Activated CD4-positive, alpha-beta T cell treated with anti-CD3 and anti-CD28 coated beads, Interleukin-2, Interleukin-4, amounts not matched to agents 100 ng/mL and 50 ng/mL, durations not matched to agents 16 hours and 8 hours (primary cell): ENCODE measurements at regions not wholly inside any gene's neighbourhood (a gene's known extent, or its start where the extent isn't known, plus 50 kb on each side); places are given as distances from the start of the nearest gene placed in this dataset.
"Not testable (repeated sequence)": the region's sequence is repeated elsewhere in the genome, so short reads cannot be mapped to it uniquely, and the experiment has no call there.

ENCODE experiments used
- DNase-seq: peaks from one replicate; pipeline ENCODE4 v3.0.0-alpha.2; 2020; ENCODE audit warnings: low spot score

- no peak for DNase-seq
These were observed 51.7 kb upstream of the MYO10 start for GRCh38 chr5:16987776-16988175.

DNA sequence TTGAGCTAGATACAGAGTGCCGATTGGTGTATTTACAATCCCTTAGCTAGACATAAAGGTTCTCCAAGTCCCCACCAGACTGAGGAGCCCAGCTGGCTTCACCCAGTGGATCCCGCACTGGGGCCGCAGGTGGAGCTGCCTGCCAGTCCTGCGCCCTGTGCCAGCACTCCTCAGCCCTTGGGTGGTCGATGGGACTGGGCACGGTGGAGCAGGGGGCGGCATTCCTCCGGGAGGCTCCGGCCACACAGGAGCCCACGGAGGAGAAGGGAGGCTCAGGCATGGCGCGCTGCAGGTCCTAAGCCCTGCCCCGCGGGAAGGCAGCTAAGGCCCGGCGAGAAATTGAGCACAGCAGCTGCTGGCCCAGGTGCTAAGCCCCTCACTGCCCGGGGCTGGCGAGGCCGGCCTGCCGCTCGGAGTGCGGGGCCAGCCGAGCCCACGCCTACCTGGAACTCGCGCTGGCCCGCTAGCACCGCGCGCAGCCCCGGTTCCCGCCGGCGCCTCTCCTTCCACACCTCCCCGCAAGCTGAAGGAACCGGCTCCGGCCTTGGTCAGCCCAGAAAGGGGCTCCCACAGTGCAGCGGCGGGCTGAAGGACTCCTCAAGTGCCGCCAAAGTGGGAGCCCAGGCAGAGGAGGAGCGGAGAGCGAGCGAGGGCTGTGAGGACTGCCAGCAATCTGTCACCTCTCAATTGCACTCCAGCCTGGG is 54.9 kb upstream of the MYO10 start:
- DNase-seq = not testable (repeated sequence)

GRCh38 chr5:16992006-16992405 is 55.9 kb upstream of the MYO10 start:
- no peak for DNase-seq

DNA sequence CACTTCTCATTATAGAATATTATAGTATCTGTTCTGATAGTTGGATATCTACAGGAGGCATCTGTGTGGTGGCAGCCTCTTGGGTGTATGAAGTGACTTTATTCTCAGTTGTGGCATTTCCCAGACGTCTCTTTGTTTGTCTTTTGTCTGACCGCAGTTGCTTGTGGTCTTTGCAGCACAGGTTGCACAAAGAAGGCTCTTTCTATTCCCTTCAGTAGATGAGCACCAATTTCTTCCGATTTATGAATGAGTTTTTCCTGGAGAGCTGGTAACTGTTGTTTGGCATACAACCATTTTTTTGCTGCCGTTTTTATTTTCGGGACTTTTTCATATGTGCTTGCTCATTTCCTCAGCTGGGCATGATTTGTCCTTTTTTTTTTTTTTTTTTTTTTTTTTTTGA is 56.4 kb upstream of the MYO10 start:
- peak; percentile 3 for DNase-seq

- DNase-seq = no peak
These were observed 58.5 kb upstream of the MYO10 start for GRCh38 chr5:16994565-16994964.

DNA sequence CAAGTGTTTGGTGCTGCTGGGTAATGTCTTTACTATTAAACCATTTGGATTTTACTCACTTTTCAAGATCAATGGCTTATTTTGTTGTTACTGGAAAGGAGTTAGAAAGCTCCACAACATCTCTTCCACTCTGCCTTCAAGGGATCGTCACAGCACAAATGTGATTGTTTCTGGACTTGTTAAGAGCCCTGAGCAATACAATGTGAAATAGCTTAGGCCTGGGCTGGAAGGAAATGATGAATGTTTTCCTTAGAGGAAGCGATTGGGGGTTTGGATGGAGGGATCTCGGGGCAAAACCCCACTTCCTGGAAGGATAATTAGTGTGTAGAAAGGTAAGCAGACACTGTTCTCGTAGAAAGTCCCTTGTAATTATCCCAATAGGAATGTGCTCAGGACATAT is 59.3 kb upstream of the MYO10 start:
- DNase-seq = no peak

GRCh38 chr5:17000291-17000939 is 64.3 kb upstream of the MYO10 start:
- no peak for DNase-seq

- no peak for DNase-seq
These were observed 65.3 kb upstream of the MYO10 start for GRCh38 chr5:17001428-17001827.

DNA sequence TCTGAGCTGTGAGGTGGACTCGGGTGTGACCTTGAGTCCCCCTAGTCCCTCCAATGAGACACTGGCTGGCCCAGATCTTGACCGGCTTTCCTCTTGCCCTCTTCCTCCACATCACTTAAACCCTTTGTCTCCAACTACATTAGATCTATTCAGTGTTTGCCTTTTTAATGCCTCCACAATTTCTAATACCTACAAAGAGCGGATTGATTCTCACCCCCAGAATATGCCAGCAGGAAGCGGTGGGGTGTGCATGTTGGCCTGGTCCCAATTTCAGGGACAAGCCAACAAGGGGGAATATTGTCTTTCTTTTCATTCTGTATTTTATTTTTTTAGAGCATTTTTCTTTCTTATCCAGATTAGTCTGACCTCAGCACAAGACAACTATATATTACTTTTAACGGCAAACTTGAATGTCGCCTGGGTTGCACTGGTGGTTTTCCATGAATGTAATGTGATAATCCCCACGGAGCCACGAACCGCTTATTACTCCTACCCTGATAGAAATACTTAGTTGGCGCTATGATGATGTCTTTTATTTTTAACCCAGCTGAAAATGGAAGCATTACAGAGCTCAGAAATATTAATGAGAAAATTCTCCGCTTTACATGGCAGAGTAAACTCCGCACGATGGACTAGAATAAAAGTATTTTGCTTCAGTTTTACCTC is 68.5 kb upstream of the MYO10 start:
- DNase-seq = no peak

DNA sequence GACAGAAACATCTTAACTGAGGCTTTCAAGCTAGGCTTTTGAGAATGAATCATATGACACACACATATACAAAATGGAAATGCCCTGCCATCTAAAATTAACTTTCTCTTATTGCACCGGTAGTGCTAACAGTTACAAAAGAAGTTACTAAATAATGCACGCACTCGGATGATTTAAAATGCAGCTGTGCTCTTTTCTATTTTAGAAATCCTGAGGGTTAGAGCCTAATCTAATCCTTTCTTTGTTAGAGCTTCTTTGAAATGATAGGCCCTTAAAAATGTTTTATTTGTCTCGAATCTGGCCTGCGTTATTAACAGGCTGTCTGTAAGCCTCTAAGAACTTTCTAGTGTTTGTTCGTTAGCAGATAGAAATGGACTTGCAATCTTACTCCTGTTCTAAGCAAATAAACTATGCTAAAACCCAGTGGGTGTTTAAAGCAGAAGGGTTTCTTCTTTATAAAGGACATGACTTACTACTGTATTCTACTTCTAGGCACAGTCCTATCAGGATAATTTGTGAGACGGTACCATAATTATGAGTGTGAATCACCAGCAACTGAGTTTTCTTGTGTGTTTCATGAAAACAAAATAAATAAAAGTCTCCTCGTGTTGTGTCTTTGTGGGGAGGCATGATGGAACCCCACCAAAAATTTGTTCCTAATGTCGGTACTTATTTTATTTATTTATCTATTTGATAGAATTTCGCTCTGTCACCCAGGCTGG is 69.2 kb upstream of the MYO10 start:
- DNase-seq = no peak

DNA sequence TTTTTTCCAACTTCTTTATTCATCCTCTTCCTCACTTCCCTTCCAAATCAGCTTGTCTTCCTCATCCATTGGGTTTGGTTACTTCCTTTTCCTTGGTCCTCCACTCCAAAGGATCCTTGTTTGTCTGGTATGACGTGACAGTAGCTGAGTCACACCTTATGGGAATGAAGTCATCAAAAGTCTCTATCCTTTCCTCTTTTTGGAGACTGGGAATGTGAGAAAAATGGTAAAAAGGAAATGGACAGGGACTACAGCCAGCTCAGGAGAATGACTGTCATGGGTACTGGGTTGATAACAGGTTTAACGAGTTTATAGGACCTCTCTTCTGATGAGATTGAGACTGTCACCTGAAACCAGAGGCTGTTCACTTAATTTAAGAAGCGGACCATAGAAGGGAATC is 76.2 kb upstream of the MYO10 start:
- no peak for DNase-seq

DNA sequence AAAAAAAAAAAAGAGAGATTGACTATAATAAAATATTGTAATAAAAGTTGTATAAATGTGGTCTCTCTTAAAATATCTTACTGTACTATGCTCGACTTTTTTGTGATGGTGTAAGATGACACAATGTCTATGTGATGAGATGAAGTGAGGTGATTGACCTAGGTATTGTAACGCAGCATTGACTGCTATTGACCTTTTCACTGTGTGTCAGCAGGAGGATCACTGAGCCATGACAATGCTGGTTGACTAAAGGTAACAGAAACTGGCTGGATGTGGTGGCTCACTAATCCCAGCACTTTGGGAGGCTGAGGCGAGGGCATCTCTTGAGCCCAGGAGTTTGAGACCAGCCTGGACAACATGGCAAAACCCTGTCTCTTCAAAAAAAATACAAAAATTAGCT is 78.6 kb upstream of the MYO10 start:
- DNase-seq = no peak

GRCh38 chr5:17018871-17019270 is 82.8 kb upstream of the MYO10 start:
- DNase-seq = no peak

DNA sequence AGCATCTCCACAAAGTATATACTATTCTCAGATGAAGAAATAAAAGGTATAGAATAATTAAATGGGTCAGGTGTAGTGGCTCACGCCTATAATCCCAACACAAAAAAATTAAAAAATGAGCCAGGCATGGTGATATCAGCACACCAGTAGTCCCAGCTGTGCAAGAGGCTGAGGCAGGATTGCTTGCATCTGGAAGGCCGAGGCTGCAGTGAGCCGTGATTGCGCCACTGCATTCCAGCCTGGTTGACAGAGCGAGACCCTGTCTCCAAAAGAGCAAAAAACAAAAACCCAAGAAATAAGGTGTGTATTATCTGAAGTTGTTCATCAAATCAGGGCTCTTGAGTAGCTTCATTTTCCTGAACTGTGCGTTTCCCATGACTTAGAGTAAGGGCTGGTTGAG is 83.2 kb upstream of the MYO10 start:
- no peak for DNase-seq

DNA sequence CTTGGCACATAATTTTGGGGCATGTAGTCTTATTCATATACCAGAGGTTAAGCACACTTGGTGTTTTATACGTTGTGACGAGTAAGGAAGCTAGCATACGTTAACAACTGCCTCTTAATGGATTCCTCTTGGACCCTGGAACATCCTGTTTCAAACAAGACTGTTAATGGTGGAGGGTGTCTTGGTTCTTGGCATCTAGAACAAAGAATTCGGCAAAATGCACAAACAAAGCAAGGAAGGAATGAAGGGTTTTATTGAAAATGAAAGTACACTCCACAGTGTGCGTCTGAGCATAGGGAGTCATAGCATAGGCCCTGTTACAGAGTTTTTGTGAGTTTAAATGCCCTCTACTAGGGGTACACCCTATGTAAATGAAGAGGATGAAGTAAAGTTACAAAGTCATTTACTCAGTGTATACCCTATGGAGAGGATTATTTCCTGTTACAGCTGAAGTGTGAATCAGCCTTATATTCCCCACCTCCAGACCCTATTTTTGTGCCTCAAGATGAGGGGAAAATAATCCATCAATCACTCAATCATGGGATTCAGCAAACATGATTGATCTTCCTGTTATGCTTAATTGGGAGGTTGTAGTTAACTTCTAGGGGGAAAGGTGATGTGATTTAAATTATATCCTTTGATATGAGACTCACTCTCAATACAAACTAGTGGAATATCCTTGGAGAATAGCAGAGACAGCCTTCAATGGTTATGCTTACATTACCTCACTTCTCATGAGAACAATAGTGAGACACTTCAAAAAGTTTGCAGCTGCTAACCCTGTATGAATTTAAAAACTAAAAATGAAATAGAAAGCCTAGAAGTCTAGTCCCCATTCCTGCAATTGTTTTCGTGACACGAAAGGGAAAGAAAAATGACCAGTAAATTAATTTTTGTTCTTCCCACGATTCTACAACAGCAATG is 84.9 kb upstream of the MYO10 start:
- no peak for DNase-seq

DNA sequence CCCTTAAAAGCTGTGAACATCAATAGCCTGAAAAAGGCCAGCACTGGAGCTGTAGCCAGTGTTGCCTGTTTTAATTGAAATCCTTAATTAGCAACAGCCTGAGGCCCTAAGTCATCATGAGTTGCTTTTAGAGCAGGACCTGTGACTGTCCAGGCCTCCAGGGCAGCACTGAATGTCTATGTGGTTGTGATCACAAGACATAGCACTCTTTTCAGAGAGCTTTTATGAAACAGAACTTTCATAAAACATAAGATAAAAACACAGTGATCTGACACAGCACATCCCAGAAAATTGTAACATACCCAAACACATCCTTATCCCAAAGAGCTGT is 85.5 kb upstream of the MYO10 start:
- DNase-seq = no peak

GRCh38 chr5:17022296-17022695 is 86.2 kb upstream of the MYO10 start:
- DNase-seq = no peak

- no peak for DNase-seq
These were observed 88.6 kb upstream of the MYO10 start for GRCh38 chr5:17024686-17025180.

DNA sequence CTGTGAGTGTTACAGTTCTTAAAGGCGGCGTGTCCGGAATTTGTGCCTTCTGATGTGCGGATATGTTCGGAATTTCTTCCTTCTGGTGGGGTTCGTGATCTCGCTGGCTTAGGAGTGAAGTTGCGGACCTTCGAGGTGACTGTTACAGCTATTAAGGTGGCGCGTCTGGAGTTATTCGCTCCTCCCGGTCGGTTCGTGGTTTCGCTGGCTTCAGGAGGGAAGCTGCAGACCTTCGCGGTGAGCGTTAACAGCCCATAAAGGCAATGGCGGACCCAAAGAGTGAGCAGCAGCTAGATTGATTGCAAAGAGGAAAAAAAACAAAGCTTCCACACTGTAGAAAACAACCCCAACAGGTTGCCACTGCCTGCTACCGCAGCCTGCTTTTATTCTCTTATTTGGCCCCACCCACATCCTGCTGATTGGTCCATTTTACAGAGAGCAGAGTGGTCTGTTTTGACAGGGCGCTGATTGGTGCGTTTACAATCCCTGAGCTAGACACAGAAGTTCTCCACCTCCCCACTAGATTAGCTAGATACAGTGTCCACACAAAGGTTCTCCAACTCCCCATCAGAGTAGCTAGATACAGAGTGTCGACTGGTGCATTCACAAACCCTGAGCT is 95.7 kb upstream of the MYO10 start:
- DNase-seq = not testable (repeated sequence)

DNA sequence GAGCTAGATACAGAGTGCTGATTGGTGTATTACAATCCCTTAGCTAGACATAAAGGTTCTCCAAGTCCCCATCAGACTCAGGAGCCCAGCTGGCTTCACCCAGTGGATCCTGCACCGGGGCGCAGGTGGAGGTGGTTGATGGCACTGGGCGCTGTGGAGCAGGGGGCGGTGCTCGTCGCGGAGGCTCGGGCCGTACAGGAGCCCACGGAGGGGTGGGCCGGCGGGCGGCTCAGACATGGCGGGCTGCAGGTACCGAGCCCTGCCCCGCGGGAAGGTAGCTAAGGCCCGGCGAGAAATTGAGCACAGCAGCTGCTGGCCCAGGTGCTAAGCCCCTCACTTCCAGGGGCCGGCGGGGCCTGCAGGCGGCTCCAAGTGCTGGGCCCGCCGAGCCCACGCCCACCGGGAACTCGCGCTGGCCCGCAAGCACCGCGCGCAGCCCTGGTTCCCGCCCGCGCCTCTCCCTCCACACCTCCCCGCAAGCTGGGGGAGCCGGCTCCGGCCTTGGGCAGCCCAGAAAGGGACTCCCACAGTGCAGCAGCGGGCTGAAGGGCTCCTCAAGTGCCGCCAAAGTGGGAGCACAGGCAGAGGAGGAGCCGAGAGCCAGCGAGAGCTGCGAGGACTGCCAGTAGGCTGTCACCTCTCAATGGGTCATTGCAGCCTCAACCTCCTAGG is 96.4 kb upstream of the MYO10 start:
- DNase-seq = not testable (repeated sequence)

GRCh38 chr5:17034992-17035391 is 98.9 kb upstream of the MYO10 start:
- not testable (repeated sequence) for DNase-seq
